ENCODE measurements at regions not wholly inside any gene's neighbourhood (a gene's known extent, or its start where the extent isn't known, plus 50 kb on each side); places are given as distances from the start of the nearest gene placed in this dataset.

DNA sequence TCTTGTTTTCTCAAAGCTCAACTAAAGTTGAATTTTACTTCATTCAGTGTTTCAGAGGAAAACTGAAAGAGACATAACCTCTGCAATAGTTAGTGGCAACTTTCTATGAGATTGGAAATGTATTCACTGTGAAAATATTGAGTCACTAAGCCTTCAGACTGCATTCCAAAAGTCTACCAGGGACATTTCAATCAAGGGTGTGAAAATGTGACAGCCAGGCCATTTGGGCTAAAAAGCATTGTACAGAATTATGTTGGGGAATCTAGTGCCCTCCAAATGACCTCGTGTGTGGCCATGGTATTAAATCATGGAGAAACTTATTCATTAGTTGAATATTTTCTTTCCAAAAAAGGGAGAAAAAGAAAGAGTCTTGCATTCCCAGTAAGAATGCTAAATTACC is 251.9 kb downstream of the GRB14 start:
- Histone ChIP-seq H4K20me1 (ENCODE audit: control insufficient read depth, extremely low read depth, insufficient read depth, low read length) (no peaks in the 10 kb centered on the region), H3K79me2 (ENCODE audit: control insufficient read depth, insufficient read depth, low read length) (no peaks in the 10 kb centered on the region), H3K27me3 (ENCODE audit: control insufficient read depth, extremely low read depth, insufficient read depth, low read length) (no peaks in the 10 kb centered on the region), H3K4me1 (ENCODE audit: control insufficient read depth, extremely low read depth, insufficient read depth, low read length) (no peaks in the 10 kb centered on the region), H2AFZ (ENCODE audit: control insufficient read depth, low read length) (no peak overlapping the region), H3K27ac (ENCODE audit: control insufficient read depth, insufficient read depth, low read length) (no peak overlapping the region), H3K36me3 (ENCODE audit: control insufficient read depth in 2 of 2, extremely low read depth in 1 of 2, insufficient read depth in 2 of 2, low read length in 2 of 2) (no peaks in the 10 kb centered on the region), H3K9me1 (ENCODE audit: control insufficient read depth, extremely low read depth, insufficient read depth, low read length) (no peaks in the 10 kb centered on the region), H3K4me2 (ENCODE audit: control insufficient read depth, extremely low read depth, insufficient read depth, low read depth, low read length) (no peak overlapping the region), H3K9ac (ENCODE audit: control insufficient read depth, extremely low read depth, insufficient read depth, low read length) (no peak overlapping the region), H3K4me3 (ENCODE audit: control insufficient read depth in 2 of 3, extremely low read depth in 1 of 3, insufficient read depth in 2 of 3, low read depth in 1 of 3, low read length in 3 of 3) (no peak overlapping the region), H3K9me3 (ENCODE audit: control insufficient read depth, low read depth, low read length) (peaks cover 5% of the 10 kb centered on the region)
- DNase-seq (ENCODE audit: low read depth, low spot score) (no peak), FAIRE-seq (no peak)
- dilution Hi-C loops (cut with MboI; ENCODE audit: extremely low pct_ligation_motif_present, low sequenced_read_pairs): no loop called here
- TF ChIP-seq, protein P1, sequence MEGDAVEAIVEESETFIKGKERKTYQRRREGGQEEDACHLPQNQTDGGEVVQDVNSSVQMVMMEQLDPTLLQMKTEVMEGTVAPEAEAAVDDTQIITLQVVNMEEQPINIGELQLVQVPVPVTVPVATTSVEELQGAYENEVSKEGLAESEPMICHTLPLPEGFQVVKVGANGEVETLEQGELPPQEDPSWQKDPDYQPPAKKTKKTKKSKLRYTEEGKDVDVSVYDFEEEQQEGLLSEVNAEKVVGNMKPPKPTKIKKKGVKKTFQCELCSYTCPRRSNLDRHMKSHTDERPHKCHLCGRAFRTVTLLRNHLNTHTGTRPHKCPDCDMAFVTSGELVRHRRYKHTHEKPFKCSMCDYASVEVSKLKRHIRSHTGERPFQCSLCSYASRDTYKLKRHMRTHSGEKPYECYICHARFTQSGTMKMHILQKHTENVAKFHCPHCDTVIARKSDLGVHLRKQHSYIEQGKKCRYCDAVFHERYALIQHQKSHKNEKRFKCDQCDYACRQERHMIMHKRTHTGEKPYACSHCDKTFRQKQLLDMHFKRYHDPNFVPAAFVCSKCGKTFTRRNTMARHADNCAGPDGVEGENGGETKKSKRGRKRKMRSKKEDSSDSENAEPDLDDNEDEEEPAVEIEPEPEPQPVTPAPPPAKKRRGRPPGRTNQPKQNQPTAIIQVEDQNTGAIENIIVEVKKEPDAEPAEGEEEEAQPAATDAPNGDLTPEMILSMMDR (optimal IDR thresholded peaks at IDR 0.05 in 1 of 3, IDR thresholded peaks at IDR 0.05 in 1 of 3, conservative IDR thresholded peaks at IDR 0.05 in 1 of 3; ENCODE audit: extremely low read depth in 1 of 3, insufficient read depth in 2 of 3, low read length in 3 of 3): no peak
- TF ChIP-seq EZH2 (IDR thresholded peaks at IDR 0.05; ENCODE audit: low read length): no peak

DNA sequence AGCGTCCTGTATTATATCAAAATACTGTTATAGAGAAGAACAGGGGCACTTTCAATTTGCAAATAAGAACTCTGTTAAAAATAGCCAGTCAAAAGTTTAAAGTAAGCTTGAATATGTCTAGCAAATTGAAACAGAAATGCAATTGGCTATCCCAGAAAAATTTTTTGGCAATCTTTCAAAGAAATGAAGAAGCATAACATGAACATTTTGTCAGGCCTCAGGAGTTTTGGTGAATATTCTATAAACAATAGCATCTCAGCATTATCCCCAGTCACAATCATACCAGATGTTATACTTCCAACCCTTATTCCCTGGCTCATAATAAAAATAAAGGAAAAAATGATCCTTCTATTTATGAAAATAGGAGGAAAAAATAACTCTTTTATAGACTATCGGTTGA is 252.4 kb downstream of the GRB14 start:
- Histone ChIP-seq H3K4me1 (ENCODE audit: control insufficient read depth, extremely low read depth, insufficient read depth, low read length) (no peaks in the 10 kb centered on the region), H2AFZ (ENCODE audit: control insufficient read depth, low read length) (no peak overlapping the region), H3K27me3 (ENCODE audit: control insufficient read depth, extremely low read depth, insufficient read depth, low read length) (no peaks in the 10 kb centered on the region), H3K9ac (ENCODE audit: control insufficient read depth, extremely low read depth, insufficient read depth, low read length) (no peak overlapping the region), H3K36me3 (ENCODE audit: control insufficient read depth in 2 of 2, extremely low read depth in 1 of 2, insufficient read depth in 2 of 2, low read length in 2 of 2) (no peaks in the 10 kb centered on the region), H4K20me1 (ENCODE audit: control insufficient read depth, extremely low read depth, insufficient read depth, low read length) (no peaks in the 10 kb centered on the region), H3K9me1 (ENCODE audit: control insufficient read depth, extremely low read depth, insufficient read depth, low read length) (no peaks in the 10 kb centered on the region), H3K4me2 (ENCODE audit: control insufficient read depth, extremely low read depth, insufficient read depth, low read depth, low read length) (no peak overlapping the region), H3K9me3 (ENCODE audit: control insufficient read depth, low read depth, low read length) (peaks cover 5% of the 10 kb centered on the region), H3K4me3 (ENCODE audit: control insufficient read depth in 2 of 3, extremely low read depth in 1 of 3, insufficient read depth in 2 of 3, low read depth in 1 of 3, low read length in 3 of 3) (no peak overlapping the region), H3K27ac (ENCODE audit: control insufficient read depth, insufficient read depth, low read length) (no peak overlapping the region), H3K79me2 (ENCODE audit: control insufficient read depth, insufficient read depth, low read length) (no peaks in the 10 kb centered on the region)
- dilution Hi-C loops (cut with MboI; ENCODE audit: extremely low pct_ligation_motif_present, low sequenced_read_pairs): no loop called here
- FAIRE-seq (no peak), DNase-seq (ENCODE audit: low read depth, low spot score) (no peak)
- TF ChIP-seq EZH2 (IDR thresholded peaks at IDR 0.05; ENCODE audit: low read length): no peak
- TF ChIP-seq, protein P1 (optimal IDR thresholded peaks at IDR 0.05 in 1 of 3, IDR thresholded peaks at IDR 0.05 in 1 of 3, conservative IDR thresholded peaks at IDR 0.05 in 1 of 3; ENCODE audit: extremely low read depth in 1 of 3, insufficient read depth in 2 of 3, low read length in 3 of 3): no peak
